ENCODE measurements at regions not wholly inside any gene's neighbourhood (a gene's known extent, or its start where the extent isn't known, plus 50 kb on each side); places are given as distances from the start of the nearest gene placed in this dataset.

GRCh38 chr11:103768816-103769215, 267.6 kb upstream of the DDI1 start:
- H4K20me1 ChIP-seq (ENCODE audit: insufficient read depth, low read length) = no peaks in the 10 kb centered on the region
- no peak overlapping the region for H3K27ac ChIP-seq (ENCODE audit: low read length)
- H3K4me3 ChIP-seq (ENCODE audit: low read depth in 1 of 2, low read length in 2 of 2) = no peak overlapping the region
- no peaks in the 10 kb centered on the region for H3K9me3 ChIP-seq (ENCODE audit: insufficient read depth, low read length, severe bottlenecking)
- H3K36me3 ChIP-seq (ENCODE audit: insufficient read depth, low read length) = no peaks in the 10 kb centered on the region
- H3K27me3 ChIP-seq (ENCODE audit: insufficient read depth, low read length, poor library complexity) = no peaks in the 10 kb centered on the region
- H3K9ac ChIP-seq (ENCODE audit: low read depth, low read length) = no peak overlapping the region
- ATAC-seq (ENCODE audit: insufficient read depth, low read depth) (no peak), DNase-seq (no peak)
- H3K79me2 ChIP-seq (ENCODE audit: insufficient read depth, low read length) = no peaks in the 10 kb centered on the region
- no peak for TF ChIP-seq EZH2 (IDR thresholded peaks at IDR 0.05; ENCODE audit: borderline replicate concordance, low read depth, low read length, severe bottlenecking)
- TF ChIP-seq CTCF (IDR thresholded peaks at IDR 0.05; ENCODE audit: borderline replicate concordance, extremely low read depth, low read length, poor library complexity, severe bottlenecking) = no peak
- no peaks in the 10 kb centered on the region for H3K4me1 ChIP-seq (ENCODE audit: insufficient read depth, low read length)
- H3K4me2 ChIP-seq (ENCODE audit: insufficient read depth, low read length) = no peak overlapping the region
- no peak overlapping the region for H2AFZ ChIP-seq (ENCODE audit: low read depth, low read length)

- Histone ChIP-seq H3K9me3 (ENCODE audit: insufficient read depth, low read length, severe bottlenecking) (no peaks in the 10 kb centered on the region), H4K20me1 (ENCODE audit: insufficient read depth, low read length) (no peaks in the 10 kb centered on the region), H3K27me3 (ENCODE audit: insufficient read depth, low read length, poor library complexity) (no peaks in the 10 kb centered on the region), H3K4me2 (ENCODE audit: insufficient read depth, low read length) (no peak overlapping the region), H3K79me2 (ENCODE audit: insufficient read depth, low read length) (no peaks in the 10 kb centered on the region), H3K4me3 (ENCODE audit: low read depth in 1 of 2, low read length in 2 of 2) (no peak overlapping the region), H3K4me1 (ENCODE audit: insufficient read depth, low read length) (no peaks in the 10 kb centered on the region), H2AFZ (ENCODE audit: low read depth, low read length) (no peak overlapping the region), H3K27ac (ENCODE audit: low read length) (no peak overlapping the region), H3K36me3 (ENCODE audit: insufficient read depth, low read length) (no peaks in the 10 kb centered on the region), H3K9ac (ENCODE audit: low read depth, low read length) (no peak overlapping the region)
- no peak for TF ChIP-seq CTCF (IDR thresholded peaks at IDR 0.05; ENCODE audit: borderline replicate concordance, extremely low read depth, low read length, poor library complexity, severe bottlenecking)
- no peak for TF ChIP-seq EZH2 (IDR thresholded peaks at IDR 0.05; ENCODE audit: borderline replicate concordance, low read depth, low read length, severe bottlenecking)
- no peak for ATAC-seq (ENCODE audit: insufficient read depth, low read depth)
- DNase-seq = no peak
Observed at GRCh38 chr11:103773059-103773458, 263.4 kb upstream of the DDI1 start.

- no peak overlapping the region for H3K9ac ChIP-seq (ENCODE audit: low read depth, low read length)
- ATAC-seq (ENCODE audit: insufficient read depth, low read depth) (no peak), DNase-seq (no peak)
- H3K79me2 ChIP-seq (ENCODE audit: insufficient read depth, low read length) = no peaks in the 10 kb centered on the region
- H2AFZ ChIP-seq (ENCODE audit: low read depth, low read length) = no peak overlapping the region
- H3K36me3 ChIP-seq (ENCODE audit: insufficient read depth, low read length) = no peaks in the 10 kb centered on the region
- H3K4me1 ChIP-seq (ENCODE audit: insufficient read depth, low read length) = no peaks in the 10 kb centered on the region
- H3K4me2 ChIP-seq (ENCODE audit: insufficient read depth, low read length) = no peak overlapping the region
- H4K20me1 ChIP-seq (ENCODE audit: insufficient read depth, low read length) = no peaks in the 10 kb centered on the region
- TF ChIP-seq CTCF (IDR thresholded peaks at IDR 0.05; ENCODE audit: borderline replicate concordance, extremely low read depth, low read length, poor library complexity, severe bottlenecking) = no peak
- no peak for TF ChIP-seq EZH2 (IDR thresholded peaks at IDR 0.05; ENCODE audit: borderline replicate concordance, low read depth, low read length, severe bottlenecking)
- H3K27me3 ChIP-seq (ENCODE audit: insufficient read depth, low read length, poor library complexity) = no peaks in the 10 kb centered on the region
- no peak overlapping the region for H3K27ac ChIP-seq (ENCODE audit: low read length)
- H3K4me3 ChIP-seq (ENCODE audit: low read depth in 1 of 2, low read length in 2 of 2) = no peak overlapping the region
- no peaks in the 10 kb centered on the region for H3K9me3 ChIP-seq (ENCODE audit: insufficient read depth, low read length, severe bottlenecking)
Observed at GRCh38 chr11:103773537-103773936, 262.9 kb upstream of the DDI1 start.

GRCh38 chr11:103779054-103779453, 257.4 kb upstream of the DDI1 start:
- Histone ChIP-seq H3K4me1 (ENCODE audit: insufficient read depth, low read length) (no peaks in the 10 kb centered on the region), H3K4me3 (ENCODE audit: low read depth in 1 of 2, low read length in 2 of 2) (no peak overlapping the region), H3K36me3 (ENCODE audit: insufficient read depth, low read length) (no peaks in the 10 kb centered on the region), H3K79me2 (ENCODE audit: insufficient read depth, low read length) (no peaks in the 10 kb centered on the region), H2AFZ (ENCODE audit: low read depth, low read length) (no peak overlapping the region), H4K20me1 (ENCODE audit: insufficient read depth, low read length) (no peaks in the 10 kb centered on the region), H3K4me2 (ENCODE audit: insufficient read depth, low read length) (no peak overlapping the region), H3K27ac (ENCODE audit: low read length) (no peak overlapping the region), H3K9ac (ENCODE audit: low read depth, low read length) (no peak overlapping the region), H3K27me3 (ENCODE audit: insufficient read depth, low read length, poor library complexity) (no peaks in the 10 kb centered on the region), H3K9me3 (ENCODE audit: insufficient read depth, low read length, severe bottlenecking) (no peaks in the 10 kb centered on the region)
- ATAC-seq (ENCODE audit: insufficient read depth, low read depth) (no peak), DNase-seq (no peak)
- TF ChIP-seq CTCF (IDR thresholded peaks at IDR 0.05; ENCODE audit: borderline replicate concordance, extremely low read depth, low read length, poor library complexity, severe bottlenecking) (no peak), EZH2 (IDR thresholded peaks at IDR 0.05; ENCODE audit: borderline replicate concordance, low read depth, low read length, severe bottlenecking) (no peak)

Data from DND-41 (cell line).